ENCODE measurements at regions not wholly inside any gene's neighbourhood (a gene's known extent, or its start where the extent isn't known, plus 50 kb on each side); places are given as distances from the start of the nearest gene placed in this dataset.

- no peak overlapping the region for H3K27ac ChIP-seq
- no peaks in the 10 kb centered on the region for H3K36me3 ChIP-seq
- H3K9me3 ChIP-seq: no peaks in the 10 kb centered on the region
- no peak overlapping the region for H3K4me3 ChIP-seq
- WGBS, 3 donors: 35 to 52% (median 51%) methylated on average over 1 of the region's 1 CpG
- intact Hi-C loops (cut with DNase I): no loop called here
- TF ChIP-seq CTCF (IDR thresholded peaks at IDR 0.05) (no peak), POLR2A (IDR thresholded peaks at IDR 0.05) (no peak), EP300 (IDR thresholded peaks at IDR 0.05) (no peak)
- H3K27me3 ChIP-seq: no peaks in the 10 kb centered on the region
- DNase-seq: no peak
- peaks cover 15% of the 10 kb centered on the region for H3K4me1 ChIP-seq (ENCODE audit: insufficient read depth)
Observed at GRCh38 chr21:27426196-27426595, 459.3 kb upstream of the ADAMTS5 start.

GRCh38 chr21:27425574-27425973, 458.7 kb upstream of the ADAMTS5 start:
- no peak overlapping the region for H3K27ac ChIP-seq

GRCh38 chr21:27425172-27425571, 458.3 kb upstream of the ADAMTS5 start:
- DNase-seq: no peak
- Histone ChIP-seq H3K36me3 (no peaks in the 10 kb centered on the region), H3K9me3 (no peaks in the 10 kb centered on the region), H3K4me3 (no peak overlapping the region), H3K27ac (no peak overlapping the region), H3K4me1 (ENCODE audit: insufficient read depth) (peaks cover 15% of the 10 kb centered on the region), H3K27me3 (no peaks in the 10 kb centered on the region)
- intact Hi-C loops (cut with DNase I): loop anchor here in 1 of 4 donors (2.0 kb wide), 1 partner anchor 54 kb away; no protein-coding TSS in a partner anchor
- TF ChIP-seq CTCF (IDR thresholded peaks at IDR 0.05) (no peak), EP300 (IDR thresholded peaks at IDR 0.05) (no peak), POLR2A (IDR thresholded peaks at IDR 0.05) (no peak)
- WGBS, 3 donors: 47 to 70% (median 69%) methylated on average over 2 of the region's 2 CpGs

More at GRCh38 chr21:27425574-27425973, 458.7 kb upstream of the ADAMTS5 start:
- intact Hi-C loops (cut with DNase I): loop anchor here in 1 of 4 donors (2.0 kb wide), 1 partner anchor 55 kb away; no protein-coding TSS in a partner anchor
- DNase-seq: no peak
- Histone ChIP-seq H3K27me3 (no peaks in the 10 kb centered on the region), H3K9me3 (no peaks in the 10 kb centered on the region), H3K36me3 (no peaks in the 10 kb centered on the region), H3K4me1 (ENCODE audit: insufficient read depth) (peaks cover 15% of the 10 kb centered on the region), H3K4me3 (no peak overlapping the region)
- 42 to 48% (median 43%) methylated on average over 3 of the region's 3 CpGs for WGBS, 3 donors
- TF ChIP-seq CTCF (IDR thresholded peaks at IDR 0.05) (no peak), EP300 (IDR thresholded peaks at IDR 0.05) (no peak), POLR2A (IDR thresholded peaks at IDR 0.05) (no peak)

GRCh38 chr21:27424601-27425000, 457.7 kb upstream of the ADAMTS5 start:
- H3K4me1 ChIP-seq (ENCODE audit: insufficient read depth): peaks cover 15% of the 10 kb centered on the region
- intact Hi-C loops (cut with DNase I): loop anchor here in 1 of 4 donors (2.0 kb wide), 1 partner anchor 54 kb away; no protein-coding TSS in a partner anchor
- H3K27ac ChIP-seq: no peak overlapping the region
- H3K36me3 ChIP-seq: no peaks in the 10 kb centered on the region
- no peaks in the 10 kb centered on the region for H3K9me3 ChIP-seq
- TF ChIP-seq POLR2A (IDR thresholded peaks at IDR 0.05) (no peak), CTCF (IDR thresholded peaks at IDR 0.05) (no peak), EP300 (IDR thresholded peaks at IDR 0.05) (no peak)
- WGBS, 3 donors: 93 to 100% (median 95%) methylated on average over 1 of the region's 1 CpG
- H3K27me3 ChIP-seq: no peaks in the 10 kb centered on the region
- no peak for DNase-seq
- no peak overlapping the region for H3K4me3 ChIP-seq
